ENCODE measurements at regions not wholly inside any gene's neighbourhood (a gene's known extent, or its start where the extent isn't known, plus 50 kb on each side); places are given as distances from the start of the nearest gene placed in this dataset.
"Not testable (repeated sequence)": the region's sequence is repeated elsewhere in the genome, so short reads cannot be mapped to it uniquely, and the experiment has no call there.

DNA sequence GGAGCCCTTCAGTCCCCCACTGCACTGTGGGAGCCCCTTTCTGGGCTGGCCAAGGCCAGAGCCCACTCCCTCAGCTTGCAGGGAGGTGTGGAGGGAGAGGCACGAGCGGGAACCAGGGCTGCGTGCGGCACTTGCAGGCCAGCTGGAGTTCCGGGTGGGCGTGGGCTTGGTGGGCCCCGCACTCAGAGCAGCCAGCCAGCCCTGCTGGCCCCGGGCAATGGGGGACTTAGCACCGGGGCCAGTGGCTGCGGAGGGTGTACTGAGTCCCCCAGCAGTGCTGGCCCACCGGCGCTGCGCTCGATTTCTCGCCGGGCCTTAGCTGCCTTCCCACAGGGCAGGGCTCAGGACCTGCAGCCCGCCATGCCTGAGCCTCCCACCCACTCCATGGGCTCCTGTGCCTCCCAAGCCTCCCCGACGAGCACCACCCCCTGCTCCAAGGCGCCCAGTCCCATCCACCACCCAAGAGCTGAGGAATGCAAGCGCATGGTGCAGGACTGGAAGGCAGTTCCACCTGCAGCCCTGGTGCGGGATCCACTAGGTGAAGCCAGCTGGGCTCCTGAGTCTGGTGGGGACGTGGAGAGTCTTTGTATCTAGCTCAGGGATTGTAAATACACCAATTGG is 776.2 kb downstream of the KCTD8 start:
- not testable (repeated sequence) for DNase-seq

DNA sequence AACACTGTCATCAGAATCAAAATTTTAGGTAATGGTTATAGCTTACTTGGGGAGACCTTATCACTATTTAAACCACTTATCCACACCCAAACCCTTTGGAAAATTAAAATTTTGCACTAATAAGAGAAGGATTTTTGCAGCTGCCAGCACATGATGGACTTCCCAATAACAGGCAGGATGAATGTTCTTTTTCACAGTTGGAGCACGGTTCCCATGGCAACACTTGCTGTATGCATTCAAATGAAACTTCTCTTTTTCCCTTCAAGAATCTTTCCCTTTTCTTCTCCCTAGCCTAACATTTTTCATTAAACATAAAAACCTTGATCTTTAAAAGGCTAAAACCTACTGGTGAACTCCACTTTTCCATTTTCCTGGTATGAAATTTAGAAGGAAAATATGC is 768.2 kb downstream of the KCTD8 start:
- no peak for DNase-seq

DNA sequence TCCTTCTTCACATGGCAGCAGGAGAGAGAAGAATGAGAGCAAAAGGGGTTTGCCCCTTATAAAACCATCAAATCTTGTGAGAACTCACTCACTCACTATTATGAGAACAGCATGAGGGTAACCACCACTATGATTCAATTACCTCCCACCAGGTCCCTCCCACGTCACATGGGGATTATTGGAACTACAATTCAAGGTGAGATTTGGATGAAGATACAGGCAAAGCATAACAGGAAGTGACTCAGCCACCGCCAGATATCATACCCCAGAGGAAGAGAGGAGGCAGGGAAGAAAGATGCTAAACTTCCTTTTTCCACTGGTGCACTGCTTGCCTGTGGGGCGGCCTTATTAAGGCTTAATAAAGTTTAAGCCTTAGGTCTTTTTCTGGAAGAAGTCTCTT is 766.1 kb downstream of the KCTD8 start:
- DNase-seq: no peak

DNA sequence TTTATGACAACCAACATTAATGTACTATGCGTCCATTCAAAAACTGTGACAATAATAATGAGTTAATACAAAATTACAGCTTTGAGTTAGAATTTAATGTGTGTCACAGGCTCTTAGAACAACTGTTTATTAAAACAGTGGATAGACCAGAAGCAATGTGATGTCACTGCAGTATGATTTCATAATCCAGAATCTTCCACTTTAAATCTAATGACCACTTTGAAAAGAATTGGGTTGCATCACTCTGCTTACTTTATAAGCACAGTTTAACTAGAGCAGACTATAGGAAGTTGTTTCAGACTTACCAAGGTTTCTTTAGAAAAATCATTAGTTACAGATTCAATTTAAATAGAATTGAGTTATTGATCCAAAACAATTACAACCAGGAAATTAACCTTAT is 758.5 kb downstream of the KCTD8 start:
- DNase-seq: no peak

DNA sequence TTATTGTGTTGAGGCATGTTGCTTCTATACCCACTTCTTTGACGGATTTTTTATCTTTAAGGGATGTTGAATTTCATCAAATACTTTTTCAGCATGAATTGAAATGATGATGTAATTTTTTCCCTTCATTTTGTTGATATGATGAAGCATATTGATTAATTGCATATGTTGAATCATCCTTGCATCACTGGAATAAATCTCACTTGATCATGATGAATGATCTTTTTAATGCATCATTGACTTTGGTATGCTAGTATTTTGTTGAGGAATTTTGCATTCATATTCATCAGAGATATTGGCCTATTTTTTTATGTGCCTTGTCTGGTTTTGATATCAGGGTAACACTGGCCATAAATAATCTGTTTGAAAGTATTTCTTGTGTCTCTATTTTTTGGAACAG is 754.7 kb downstream of the KCTD8 start:
- no peak for DNase-seq

DNA sequence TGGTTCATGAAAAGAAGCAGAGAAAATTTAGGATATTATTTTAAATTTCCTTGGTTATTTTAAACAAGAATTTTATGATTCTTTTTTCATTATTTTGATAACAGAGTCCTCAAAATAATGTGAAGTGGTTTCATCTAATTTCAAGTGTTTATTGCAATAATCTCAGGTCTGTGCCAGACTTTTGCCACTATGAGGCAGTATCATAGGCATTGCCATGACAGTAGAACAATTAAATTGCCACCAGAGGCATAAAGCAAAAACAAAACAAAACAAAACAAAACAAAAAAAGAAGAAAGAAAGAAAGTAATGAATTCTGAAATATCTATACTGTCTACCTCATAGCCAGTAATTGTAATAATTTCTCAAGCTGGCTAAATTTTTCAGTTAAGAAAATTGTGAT is 739.2 kb downstream of the KCTD8 start:
- no peak for DNase-seq

DNA sequence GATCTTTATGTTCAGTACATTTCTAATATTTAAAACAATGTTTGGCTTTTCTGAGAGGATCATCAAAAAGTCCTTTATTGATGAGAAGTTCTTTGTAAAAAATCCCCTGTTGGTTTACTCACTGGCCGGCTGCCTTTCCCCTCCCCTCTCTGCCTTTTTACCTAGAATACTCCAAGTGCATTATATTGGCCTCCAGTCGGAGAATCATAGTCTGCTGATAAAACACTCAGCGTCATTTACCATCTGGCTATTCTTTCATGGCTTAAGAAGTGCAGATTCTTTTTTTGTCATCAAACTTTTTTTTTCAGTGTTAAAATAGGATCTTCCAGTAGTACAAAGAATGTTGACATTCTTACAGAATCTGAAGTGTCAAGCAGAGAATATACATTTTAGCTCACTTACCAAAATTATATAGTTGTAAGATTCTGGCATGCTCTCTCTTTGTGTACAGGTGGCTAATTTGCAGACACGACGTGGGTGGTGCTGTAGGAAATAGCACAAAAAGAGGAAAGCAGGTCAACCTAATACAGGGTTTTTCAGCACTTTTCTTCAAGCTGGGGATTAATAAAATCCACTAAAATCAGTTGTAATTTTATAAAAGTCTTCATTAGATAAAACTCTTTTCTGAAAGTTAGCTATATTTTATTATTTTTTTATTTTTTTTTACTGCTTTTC is 731.8 kb downstream of the KCTD8 start:
- no peak for DNase-seq

DNA sequence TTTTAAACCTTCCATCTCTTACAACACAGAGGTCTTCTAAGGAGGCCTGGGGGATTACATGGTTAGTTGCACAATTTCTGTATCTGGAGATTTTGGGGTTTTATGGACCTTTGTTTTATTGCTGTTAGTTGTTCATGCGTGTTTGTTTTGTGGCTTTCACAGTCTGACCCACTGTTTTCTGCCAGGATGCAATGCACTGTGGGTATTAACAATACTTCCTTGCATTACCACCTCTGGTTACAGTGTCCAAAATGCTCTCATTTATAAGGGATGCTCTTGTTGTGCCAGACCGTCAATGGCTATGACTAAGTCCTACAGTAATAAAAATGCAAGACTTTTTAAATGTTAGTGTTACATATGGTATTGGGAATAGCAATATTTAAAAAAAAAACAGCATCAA is 730.2 kb downstream of the KCTD8 start:
- no peak for DNase-seq

DNA sequence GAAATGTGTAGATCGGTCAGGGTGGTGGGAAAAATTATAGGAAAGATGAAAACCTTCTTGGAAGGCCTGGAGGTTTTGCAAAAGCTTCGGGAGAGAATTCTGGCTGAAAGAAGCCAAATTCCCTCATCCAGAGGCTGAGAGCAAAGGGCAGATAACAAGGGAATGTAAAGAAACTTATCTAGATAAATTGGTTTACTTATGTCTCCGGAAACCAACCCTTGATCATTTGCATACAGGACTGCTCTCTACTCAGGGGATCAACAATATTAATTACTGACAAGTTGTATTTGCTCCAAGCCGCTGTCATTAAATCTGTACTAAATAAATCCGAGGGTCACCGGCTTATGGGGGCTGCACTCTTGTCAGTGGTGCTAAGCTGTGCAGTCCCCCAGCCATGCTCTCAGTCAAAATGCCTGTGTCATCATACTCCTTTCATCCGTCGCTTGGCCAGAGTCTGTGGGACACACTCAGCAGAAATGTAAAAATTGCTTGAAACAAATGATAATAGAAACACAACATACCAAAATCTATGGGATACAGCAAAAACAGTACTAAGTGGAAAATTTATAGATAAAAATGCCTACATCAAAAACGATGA is 715.7 kb downstream of the KCTD8 start:
- DNase-seq: no peak

DNA sequence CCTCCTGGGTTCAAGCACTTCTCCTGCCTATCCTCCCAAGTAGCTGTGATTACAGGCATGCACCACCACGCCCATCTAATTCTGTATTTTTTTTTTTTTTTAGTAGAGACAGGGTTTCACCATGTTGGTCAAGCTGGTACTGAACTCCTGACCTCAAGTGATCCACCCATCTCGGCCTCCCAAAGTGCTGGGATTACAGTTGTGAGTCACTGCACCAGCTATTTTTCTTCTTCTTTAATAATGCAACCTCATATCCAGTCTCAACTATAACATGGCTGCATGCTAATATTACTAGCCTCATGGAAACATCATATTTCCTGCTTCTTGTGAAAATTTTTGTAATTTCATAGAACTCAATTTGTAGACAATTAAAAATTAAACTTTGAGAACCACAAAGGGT is 706.5 kb downstream of the KCTD8 start:
- DNase-seq: no peak

DNA sequence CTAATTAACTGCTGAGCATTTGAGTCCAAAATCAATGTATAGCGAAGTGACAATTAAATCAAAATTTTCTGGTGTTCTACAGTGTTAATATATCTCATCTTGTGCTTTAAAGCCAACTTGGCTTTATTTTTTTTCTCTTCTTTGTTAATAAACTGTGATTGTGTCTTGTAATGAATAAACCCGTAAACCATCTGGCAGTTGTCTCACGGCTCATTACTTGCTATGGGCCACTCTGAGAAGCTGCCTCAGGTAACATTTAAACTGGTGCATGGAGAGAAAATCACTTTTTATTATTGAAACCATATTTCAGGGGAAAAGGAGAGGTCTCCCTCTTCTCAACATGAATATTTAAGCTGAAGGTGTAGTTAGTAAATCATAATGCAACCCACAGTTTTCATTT is 694.0 kb downstream of the KCTD8 start:
- no peak for DNase-seq

DNA sequence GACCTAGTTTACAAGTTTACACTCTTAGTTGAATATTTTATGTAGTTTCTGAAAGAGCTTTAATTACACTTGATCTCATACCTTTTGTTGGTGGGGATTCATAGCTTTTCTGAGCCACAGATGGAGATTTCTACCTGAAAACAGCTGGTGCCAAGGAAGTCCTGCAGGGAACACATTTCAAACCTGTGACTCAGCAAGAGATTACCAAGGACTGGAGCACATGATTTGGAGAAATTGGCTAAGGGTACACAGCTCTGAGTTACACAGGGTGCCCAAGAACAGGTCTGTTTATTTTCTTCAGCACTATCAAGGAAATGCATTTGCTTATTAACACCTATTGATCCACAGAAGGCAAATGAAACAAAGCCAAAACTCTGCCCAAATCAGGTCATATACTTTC is 691.5 kb downstream of the KCTD8 start:
- no peak for DNase-seq

DNA sequence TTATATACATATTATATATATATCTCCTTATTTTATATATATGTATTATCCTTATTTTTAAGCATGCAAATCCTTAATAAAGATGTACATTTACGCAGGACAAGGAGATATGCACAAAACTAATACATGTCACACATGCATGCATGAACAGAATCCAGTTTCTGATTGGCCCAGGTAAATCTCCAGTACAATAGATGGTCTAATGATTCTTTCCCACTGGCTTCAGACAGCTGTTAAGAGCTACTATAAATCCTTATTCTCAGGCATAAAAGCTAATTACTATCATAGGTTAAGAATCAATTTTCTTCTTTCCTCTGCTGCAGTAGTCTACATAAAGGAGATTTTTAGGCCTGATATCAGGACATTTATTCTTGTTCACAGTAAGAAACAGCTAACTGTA is 689.8 kb downstream of the KCTD8 start:
- no peak for DNase-seq

DNA sequence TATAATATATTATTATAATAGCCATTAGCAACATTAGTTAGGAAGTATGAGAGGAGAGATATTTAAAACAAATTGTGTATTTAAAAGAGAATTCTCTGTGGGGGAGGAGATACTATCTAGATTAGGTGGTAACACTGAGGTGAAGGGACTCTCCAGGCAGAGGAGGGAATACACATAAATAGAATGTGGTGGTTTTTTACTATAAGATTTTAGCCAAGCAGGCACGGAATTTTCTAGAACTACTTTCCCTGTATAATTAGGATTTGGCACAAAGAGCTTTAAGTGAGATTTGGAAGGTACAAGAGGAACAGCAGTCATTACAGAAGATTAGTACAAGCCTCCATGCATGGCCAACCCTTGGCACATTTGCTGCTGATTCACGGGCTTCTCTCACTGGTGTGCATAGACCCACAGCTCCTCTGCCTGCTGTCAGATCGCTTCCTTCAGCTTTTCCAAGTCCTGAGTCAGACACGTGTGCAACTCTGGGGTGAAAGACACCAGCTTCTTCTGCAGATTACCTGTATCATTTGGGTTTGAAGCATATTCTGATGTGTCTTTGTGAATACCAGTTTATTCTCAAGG is 685.5 kb downstream of the KCTD8 start:
- DNase-seq: no peak

DNA sequence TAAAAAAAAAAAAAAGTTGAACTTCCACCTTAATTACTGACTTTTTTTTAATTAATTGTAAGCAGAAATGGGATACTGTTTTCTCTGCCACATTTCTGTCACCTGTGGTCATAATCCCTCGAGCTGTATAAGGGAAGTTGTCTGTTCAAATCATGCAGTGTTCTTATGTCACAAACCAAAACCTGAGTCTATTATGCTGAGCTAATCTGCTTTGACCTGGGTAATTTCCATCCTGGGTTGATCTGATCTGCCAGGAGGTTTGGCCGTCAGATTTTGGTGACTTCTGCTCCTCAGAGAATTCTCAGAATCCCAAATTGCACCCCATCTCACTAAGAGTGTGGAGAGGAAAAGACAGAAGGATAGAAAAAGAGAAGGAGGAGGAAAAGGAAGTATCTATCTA is 683.1 kb downstream of the KCTD8 start:
- DNase-seq: no peak

DNA sequence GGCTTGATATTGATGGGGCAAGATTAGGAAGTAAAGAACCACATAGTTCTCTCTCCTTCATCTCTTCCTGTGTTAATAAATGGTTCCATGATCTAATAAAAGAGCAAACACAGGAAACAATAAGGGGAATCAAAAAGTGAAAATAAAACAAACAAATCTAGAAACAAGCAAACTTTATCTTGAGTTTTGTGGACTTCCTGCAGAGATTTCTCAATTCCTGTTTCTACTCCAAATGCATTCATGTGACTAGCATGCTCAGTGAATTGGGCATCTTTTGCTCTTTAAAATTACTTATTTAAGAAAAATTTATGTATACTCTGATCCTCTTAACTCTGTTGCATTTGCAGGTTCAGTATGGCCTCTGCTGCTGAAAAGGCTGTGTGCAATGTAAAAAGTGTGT is 682.0 kb downstream of the KCTD8 start:
- no peak for DNase-seq

DNA sequence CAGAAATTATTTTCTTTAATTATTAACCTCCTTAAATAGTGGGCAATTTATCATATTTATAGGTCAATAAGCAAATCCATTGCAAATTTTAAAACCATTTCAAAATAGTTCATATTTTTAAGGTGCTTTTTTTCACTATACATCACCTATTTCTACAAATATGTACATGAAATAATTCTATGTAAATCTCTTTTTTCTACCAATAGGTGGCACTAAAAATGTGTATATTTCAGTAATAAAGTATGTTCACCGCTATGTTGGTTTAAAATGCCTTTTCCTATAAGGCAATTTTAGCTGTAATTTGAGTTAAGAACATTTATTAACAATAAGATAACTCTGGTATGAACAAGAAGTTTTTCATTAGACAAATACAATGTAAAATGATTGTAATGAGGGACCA is 672.2 kb downstream of the KCTD8 start:
- DNase-seq: no peak

DNA sequence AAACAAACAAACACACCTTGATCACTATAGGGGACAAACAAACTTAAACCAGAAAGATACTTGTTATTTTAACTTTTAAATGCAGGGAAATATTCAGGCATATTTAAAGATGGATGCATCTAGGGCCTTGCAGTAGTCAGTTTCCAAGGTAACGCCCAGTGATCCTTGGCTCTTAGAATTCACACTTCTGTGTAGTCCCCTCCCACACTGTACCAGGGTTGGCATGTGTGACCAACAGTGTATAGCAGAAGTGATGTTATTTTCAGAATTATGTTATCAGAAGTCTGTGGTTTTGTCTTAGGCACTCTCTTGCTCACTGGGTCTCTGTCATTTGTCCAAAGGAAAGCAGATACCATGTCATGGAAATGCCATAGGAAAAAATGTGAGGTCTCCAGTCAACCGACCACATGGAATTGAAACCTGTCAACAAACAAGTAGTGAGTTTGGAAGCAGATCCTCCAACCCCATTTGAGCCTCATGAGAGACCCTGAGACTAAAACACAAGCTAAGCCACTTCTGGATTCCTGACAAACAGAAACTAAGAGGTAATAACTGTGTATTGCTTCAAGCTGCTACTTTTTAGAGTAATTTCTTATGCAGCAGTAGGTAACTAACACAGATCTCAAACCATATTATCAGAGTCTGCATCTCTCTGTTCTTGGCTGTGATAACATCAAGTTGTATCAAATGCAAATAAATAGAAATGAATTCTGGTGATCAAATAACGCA is 670.3 kb downstream of the KCTD8 start:
- DNase-seq: no peak

DNA sequence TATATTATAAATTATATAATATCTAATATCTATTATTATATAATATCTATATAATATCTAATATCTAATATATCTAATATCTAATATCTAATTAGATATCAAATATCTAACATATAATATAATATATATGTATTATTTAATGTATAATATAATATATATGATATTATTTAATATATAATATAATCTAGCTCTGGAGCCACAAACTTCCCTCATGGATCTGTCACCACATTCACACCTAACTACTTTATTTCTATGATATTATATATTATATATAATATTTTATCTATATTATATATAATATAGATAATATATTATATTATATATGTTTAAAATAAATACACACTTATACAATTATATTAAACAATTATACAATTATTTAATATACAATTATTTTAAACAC is 667.5 kb downstream of the KCTD8 start:
- DNase-seq: no peak

DNA sequence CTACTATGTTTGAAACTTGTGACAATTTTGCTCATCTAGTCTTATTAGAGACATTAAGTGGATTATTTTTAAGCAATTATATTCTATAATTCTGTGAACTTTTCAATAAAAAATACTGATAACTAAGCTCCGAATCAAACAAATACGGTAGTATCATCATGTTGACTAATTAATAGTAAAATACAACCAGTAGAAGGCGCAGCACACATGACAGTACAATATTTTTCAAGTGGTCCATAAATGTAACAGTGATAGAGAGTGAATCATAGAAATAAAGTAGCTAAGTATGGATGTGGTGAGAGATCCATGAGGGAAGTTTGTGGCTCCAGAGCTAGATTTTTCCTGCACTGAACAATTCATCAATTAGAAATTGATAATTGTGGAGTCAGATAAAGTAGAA is 666.2 kb downstream of the KCTD8 start:
- DNase-seq: no peak

DNA sequence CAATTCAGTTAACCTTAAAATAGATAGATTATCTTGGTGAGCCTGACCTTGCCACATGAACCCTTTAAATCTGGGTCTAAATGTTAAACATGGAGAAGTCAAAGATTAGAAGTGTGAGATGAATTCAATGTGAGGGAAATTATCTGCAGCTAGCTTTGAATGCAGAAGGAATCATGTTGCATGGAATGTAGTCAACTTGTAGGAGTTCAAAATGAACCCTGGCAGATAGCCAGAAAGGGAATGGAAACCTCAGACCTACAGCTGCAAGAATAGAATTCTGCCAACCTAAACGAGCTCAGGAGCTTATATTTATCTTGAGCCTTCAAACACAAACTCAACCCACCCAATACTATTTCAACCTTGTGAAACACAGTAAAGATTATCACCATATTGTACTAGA is 632.5 kb downstream of the KCTD8 start:
- no peak for DNase-seq

DNA sequence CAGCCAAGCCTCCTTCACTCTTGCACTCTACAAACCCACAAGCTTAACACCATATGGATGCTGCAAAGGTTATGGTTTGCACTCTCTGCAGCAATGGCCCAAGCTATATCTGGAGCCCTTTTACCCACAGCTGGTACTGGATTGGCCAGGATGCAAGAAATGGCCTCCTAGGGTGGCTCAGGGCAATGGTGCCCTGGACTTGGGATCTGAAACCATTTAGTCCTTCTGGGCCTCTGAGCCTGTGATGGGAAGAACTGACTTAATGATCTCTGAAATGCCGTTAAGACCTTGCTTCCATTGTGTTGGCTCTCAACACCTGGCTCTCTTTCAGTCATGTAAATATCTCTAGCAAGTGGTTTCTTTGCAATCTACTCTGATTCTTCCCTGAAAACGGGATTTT is 626.0 kb downstream of the KCTD8 start:
- DNase-seq: no peak

DNA sequence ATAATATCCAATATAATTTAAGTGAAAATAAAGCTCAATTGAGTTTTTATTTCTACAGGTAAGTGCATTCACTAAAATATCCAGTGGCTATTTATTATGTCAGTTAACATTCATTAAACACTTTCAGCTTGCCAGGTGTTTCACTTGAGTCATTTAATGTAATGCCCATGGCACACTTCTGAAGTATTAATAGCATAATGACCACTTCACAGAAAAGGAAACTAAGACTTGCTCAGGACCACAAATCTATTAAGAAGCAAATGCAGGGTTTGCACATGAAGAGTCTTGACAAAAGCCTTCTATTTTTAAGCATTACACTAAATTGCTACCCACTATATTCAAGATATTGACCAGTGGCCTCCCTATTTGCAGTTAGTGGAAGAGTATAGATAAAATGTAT is 612.7 kb downstream of the KCTD8 start:
- DNase-seq: no peak

DNA sequence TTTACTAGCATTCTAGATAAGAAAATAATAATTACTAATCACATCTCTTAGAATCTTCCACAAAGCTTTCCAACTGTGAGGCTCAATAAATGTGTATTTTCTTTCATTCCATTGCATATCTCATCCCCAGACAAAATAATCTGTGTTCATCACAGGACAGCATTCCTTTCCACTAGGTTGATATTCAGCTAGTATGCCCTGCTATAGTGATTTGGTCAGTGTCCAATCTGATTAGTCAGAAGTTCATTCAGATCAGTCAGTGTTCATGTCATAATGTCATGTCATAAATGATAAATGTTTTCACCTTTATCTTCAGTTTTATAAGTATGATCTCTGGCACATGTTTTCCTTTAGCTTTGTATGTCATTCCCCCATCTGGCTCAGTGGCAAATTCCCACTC is 611.4 kb downstream of the KCTD8 start:
- DNase-seq: no peak

Data from NCI-H2107 (cell line).